Neural cell (in vitro differentiated cells): ENCODE measurements at regions not wholly inside any gene's neighbourhood (a gene's known extent, or its start where the extent isn't known, plus 50 kb on each side); places are given as distances from the start of the nearest gene placed in this dataset.

Source experiments
- H2AFZ ChIP-seq: fragments of 200-600, 300-800 bp; sonication (generic), shearing (Covaris generic); 2 replicates; pipeline ENCODE4 v1.6.0; 2014; ENCODE audit warnings: low read depth, mild to moderate bottlenecking, antibody characterized with exemption, low read length, moderate library complexity
- H3F3A ChIP-seq: fragments of 200-600 bp; shearing (Covaris generic); 2 replicates; pipeline ENCODE4 v1.6.1; 2016; ENCODE audit warnings: mild to moderate bottlenecking, moderate library complexity, mixed read lengths, antibody characterized with exemption, low read length; ENCODE audit not compliant: insufficient read depth, poor library complexity, severe bottlenecking
- H3K27ac ChIP-seq: fragments of 200-600, 300-800 bp; sonication (generic), shearing (Covaris generic); 2 replicates; pipeline ENCODE4 v1.5.1; 2014; ENCODE audit warnings: mild to moderate bottlenecking, low read length, moderate library complexity
- H3K27me3 ChIP-seq: fragments of 300-800, 200-600 bp; sonication (generic), shearing (Covaris generic); 2 replicates; pipeline ENCODE4 v1.6.0; 2014; ENCODE audit warnings: mild to moderate bottlenecking, low read depth, low read length, moderate library complexity; ENCODE audit not compliant: insufficient read depth
- H3K36me3 ChIP-seq: fragments of 300-800, 200-600 bp; sonication (generic), shearing (Covaris generic); 2 replicates; pipeline ENCODE4 v1.5.1; 2014; ENCODE audit warnings: mild to moderate bottlenecking, antibody characterized with exemption, low read length, moderate library complexity; ENCODE audit not compliant: insufficient read depth
- H3K4me2 ChIP-seq: fragments of 300-800, 200-600 bp; sonication (generic), shearing (Covaris generic); 2 replicates; pipeline ENCODE4 v1.6.0; 2014; ENCODE audit warnings: mild to moderate bottlenecking, low read length
- H3K4me3 ChIP-seq: fragments of 300-800, 200-600 bp; sonication (generic), shearing (Covaris generic); 2 replicates; pipeline ENCODE4 v1.5.1; 2014; ENCODE audit warnings: mild to moderate bottlenecking, low read length, moderate library complexity
- H3K79me2 ChIP-seq: fragments of 200-600 bp; shearing (Covaris generic); replicated peaks from 2 replicates; pipeline ENCODE4 v1.6.0; 2014; ENCODE audit warnings: mild to moderate bottlenecking, low read length, moderate library complexity; ENCODE audit not compliant: insufficient read depth
- H3K9ac ChIP-seq: fragments of 300-800, 200-600 bp; sonication (generic), shearing (Covaris generic); 2 replicates; pipeline ENCODE4 v1.6.1; 2016; ENCODE audit warnings: mild to moderate bottlenecking, low read length, mixed read lengths
- H3K9me2 ChIP-seq: fragments of 200-600 bp; shearing (Covaris generic); 2 replicates; pipeline ENCODE4 v1.6.1; 2016; ENCODE audit warnings: mild to moderate bottlenecking, low read length, mixed read lengths; ENCODE audit not compliant: insufficient read depth
- H3K9me3 ChIP-seq: fragments of 200-600, 300-800 bp; sonication (generic), shearing (Covaris generic); 2 replicates; pipeline ENCODE4 v1.6.1; 2016; ENCODE audit warnings: mild to moderate bottlenecking, mixed run types, low read length, moderate library complexity, mixed read lengths
- H4K20me1 ChIP-seq: fragments of 200-600 bp; shearing (Covaris generic); 2 replicates; pipeline ENCODE4 v1.6.1; 2016; ENCODE audit warnings: mild to moderate bottlenecking, mixed run types; ENCODE audit not compliant: insufficient read depth
- EP300 ChIP-seq: fragments of 450-650 bp; conservative IDR thresholded peaks from 2 replicates; pipeline ENCODE4 v1.6.1; 2014; ENCODE audit warnings: antibody characterized with exemption, mild to moderate bottlenecking, moderate library complexity; ENCODE audit not compliant: poor library complexity, severe bottlenecking
- EZH2 ChIP-seq: fragments of 200-600, 300-800 bp; shearing (Covaris generic), sonication (generic); IDR thresholded peaks from 2 replicates; pipeline ENCODE4 v1.6.1; 2014; ENCODE audit warnings: antibody characterized with exemption, low read length, borderline replicate concordance, mild to moderate bottlenecking; ENCODE audit not compliant: insufficient read depth, poor library complexity, severe bottlenecking
- MXI1 ChIP-seq: fragments of 450-650 bp; conservative IDR thresholded peaks from 2 replicates; pipeline ENCODE4 v1.6.1; 2014; ENCODE audit warnings: antibody characterized with exemption, mild to moderate bottlenecking; ENCODE audit not compliant: poor library complexity, severe bottlenecking
- POLR2AphosphoS5 ChIP-seq: IDR thresholded peaks from 2 replicates; pipeline ENCODE4 v1.6.1; 2012
- RAD21 ChIP-seq: fragments of 450-650 bp; conservative IDR thresholded peaks from 2 replicates; pipeline ENCODE4 v1.6.1; 2014; ENCODE audit warnings: antibody characterized with exemption, mild to moderate bottlenecking, moderate library complexity
- SMC3 ChIP-seq: fragments of 450-650 bp; conservative IDR thresholded peaks from 2 replicates; pipeline ENCODE4 v1.6.1; 2014; ENCODE audit warnings: antibody characterized with exemption, mild to moderate bottlenecking, moderate library complexity; ENCODE audit not compliant: poor library complexity
- TAF1 ChIP-seq: IDR thresholded peaks from 2 replicates; pipeline ENCODE4 v1.6.1; 2012; ENCODE audit warnings: low read depth
- TF ChIP-seq, protein P1 (sequence below): IDR thresholded peaks from 2 replicates; pipeline ENCODE4 v1.6.1; 2012; ENCODE audit warnings: borderline replicate concordance
- TF ChIP-seq, protein P2 (sequence below): fragments of 450-650 bp; IDR thresholded peaks from 2 replicates; pipeline ENCODE4 v1.5.1; 2014; ENCODE audit warnings: antibody characterized with exemption, mild to moderate bottlenecking, moderate library complexity; ENCODE audit not compliant: poor library complexity, severe bottlenecking

DNA sequence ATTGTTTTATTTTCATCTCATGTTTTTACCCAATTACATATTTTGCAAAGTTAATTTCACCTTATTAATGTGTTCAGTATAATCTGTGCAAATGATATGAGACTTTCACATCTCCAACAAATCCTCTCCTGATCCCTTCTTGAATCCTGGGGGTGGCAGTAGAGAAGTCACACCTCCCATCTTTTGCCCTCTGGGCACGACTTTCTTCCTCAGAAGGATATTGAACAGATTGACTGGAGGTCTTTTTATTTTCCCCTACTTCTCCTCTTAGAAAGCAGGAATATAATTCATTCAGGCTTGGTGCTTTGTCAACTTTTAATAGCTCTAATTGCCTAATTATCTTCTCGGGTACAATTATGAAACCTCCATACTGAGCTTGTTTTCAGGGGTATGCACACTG lies 1037.1 kb upstream of the NUDT12 start:
- Histone ChIP-seq H3K4me2 (no peak overlapping the region), H3K9me3 (peaks cover 5% of the 10 kb centered on the region), H3K79me2 (no peaks in the 10 kb centered on the region), H3K36me3 (no peaks in the 10 kb centered on the region), H4K20me1 (no peaks in the 10 kb centered on the region), H3F3A (no peaks in the 10 kb centered on the region), H3K9ac (no peak overlapping the region), H2AFZ (no peak overlapping the region), H3K27me3 (no peaks in the 10 kb centered on the region), H3K4me3 (no peak overlapping the region), H3K9me2 (no peaks in the 10 kb centered on the region), H3K27ac (no peak overlapping the region)
- TF ChIP-seq EP300, result no peak
- no peak for TF ChIP-seq TAF1
- TF ChIP-seq EZH2, result no peak
- TF ChIP-seq RAD21, result no peak
- TF ChIP-seq, protein P1, sequence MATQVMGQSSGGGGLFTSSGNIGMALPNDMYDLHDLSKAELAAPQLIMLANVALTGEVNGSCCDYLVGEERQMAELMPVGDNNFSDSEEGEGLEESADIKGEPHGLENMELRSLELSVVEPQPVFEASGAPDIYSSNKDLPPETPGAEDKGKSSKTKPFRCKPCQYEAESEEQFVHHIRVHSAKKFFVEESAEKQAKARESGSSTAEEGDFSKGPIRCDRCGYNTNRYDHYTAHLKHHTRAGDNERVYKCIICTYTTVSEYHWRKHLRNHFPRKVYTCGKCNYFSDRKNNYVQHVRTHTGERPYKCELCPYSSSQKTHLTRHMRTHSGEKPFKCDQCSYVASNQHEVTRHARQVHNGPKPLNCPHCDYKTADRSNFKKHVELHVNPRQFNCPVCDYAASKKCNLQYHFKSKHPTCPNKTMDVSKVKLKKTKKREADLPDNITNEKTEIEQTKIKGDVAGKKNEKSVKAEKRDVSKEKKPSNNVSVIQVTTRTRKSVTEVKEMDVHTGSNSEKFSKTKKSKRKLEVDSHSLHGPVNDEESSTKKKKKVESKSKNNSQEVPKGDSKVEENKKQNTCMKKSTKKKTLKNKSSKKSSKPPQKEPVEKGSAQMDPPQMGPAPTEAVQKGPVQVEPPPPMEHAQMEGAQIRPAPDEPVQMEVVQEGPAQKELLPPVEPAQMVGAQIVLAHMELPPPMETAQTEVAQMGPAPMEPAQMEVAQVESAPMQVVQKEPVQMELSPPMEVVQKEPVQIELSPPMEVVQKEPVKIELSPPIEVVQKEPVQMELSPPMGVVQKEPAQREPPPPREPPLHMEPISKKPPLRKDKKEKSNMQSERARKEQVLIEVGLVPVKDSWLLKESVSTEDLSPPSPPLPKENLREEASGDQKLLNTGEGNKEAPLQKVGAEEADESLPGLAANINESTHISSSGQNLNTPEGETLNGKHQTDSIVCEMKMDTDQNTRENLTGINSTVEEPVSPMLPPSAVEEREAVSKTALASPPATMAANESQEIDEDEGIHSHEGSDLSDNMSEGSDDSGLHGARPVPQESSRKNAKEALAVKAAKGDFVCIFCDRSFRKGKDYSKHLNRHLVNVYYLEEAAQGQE, result no peak
- TF ChIP-seq, protein P2, sequence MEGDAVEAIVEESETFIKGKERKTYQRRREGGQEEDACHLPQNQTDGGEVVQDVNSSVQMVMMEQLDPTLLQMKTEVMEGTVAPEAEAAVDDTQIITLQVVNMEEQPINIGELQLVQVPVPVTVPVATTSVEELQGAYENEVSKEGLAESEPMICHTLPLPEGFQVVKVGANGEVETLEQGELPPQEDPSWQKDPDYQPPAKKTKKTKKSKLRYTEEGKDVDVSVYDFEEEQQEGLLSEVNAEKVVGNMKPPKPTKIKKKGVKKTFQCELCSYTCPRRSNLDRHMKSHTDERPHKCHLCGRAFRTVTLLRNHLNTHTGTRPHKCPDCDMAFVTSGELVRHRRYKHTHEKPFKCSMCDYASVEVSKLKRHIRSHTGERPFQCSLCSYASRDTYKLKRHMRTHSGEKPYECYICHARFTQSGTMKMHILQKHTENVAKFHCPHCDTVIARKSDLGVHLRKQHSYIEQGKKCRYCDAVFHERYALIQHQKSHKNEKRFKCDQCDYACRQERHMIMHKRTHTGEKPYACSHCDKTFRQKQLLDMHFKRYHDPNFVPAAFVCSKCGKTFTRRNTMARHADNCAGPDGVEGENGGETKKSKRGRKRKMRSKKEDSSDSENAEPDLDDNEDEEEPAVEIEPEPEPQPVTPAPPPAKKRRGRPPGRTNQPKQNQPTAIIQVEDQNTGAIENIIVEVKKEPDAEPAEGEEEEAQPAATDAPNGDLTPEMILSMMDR, result no peak
- TF ChIP-seq MXI1, result no peak
- TF ChIP-seq POLR2AphosphoS5, result no peak
- TF ChIP-seq SMC3, result no peak

DNA sequence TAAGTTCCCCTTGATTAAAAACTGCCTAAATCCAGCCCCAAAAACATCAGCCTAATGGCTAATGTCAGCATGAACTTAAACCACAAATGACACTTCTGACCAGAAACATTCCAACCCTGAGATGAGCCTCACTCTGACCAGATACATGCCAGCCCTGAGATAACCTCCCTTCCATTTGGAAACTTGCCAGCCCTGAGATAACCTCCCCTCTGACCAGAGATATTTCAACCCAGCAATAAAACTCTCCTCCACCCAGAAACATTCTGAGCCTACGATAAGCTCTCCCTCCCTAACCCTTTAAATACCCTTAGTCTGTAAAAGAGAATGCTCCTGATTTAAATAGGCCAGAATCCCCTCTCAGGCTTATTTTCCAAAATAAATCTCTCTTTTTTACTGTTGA lies 1035.7 kb upstream of the NUDT12 start:
- no peaks in the 10 kb centered on the region for H3K36me3 ChIP-seq
- H3K9me3 ChIP-seq, result peaks cover 5% of the 10 kb centered on the region
- no peaks in the 10 kb centered on the region for H3F3A ChIP-seq
- H3K9ac ChIP-seq, result no peak overlapping the region
- H4K20me1 ChIP-seq, result no peaks in the 10 kb centered on the region
- no peak overlapping the region for H3K27ac ChIP-seq
- no peak for TF ChIP-seq MXI1
- TF ChIP-seq TAF1, result no peak
- TF ChIP-seq SMC3, result no peak
- H2AFZ ChIP-seq, result no peak overlapping the region
- H3K9me2 ChIP-seq, result no peaks in the 10 kb centered on the region
- no peaks in the 10 kb centered on the region for H3K79me2 ChIP-seq
- H3K4me2 ChIP-seq, result no peak overlapping the region
- no peaks in the 10 kb centered on the region for H3K27me3 ChIP-seq
- H3K4me3 ChIP-seq, result no peak overlapping the region

DNA sequence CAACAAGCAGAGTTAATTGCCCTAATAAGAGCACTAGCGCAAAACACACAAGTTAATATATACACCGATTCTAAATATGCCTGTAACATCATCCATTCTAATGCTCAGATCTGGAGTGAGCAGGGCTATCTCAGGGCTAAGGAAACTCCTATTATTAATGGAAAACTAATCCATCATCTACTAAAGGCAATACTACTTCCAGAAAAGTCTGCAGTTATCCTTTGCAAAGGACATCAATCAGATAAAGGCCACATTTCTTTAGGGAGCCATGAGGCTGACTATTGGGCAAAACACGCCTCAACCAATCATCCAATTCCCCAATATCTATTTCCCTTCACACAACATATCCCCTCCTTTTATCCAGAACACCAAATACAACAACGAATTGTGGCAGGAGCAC lies 1032.3 kb upstream of the NUDT12 start:
- Histone ChIP-seq H2AFZ (no peak overlapping the region), H3K27ac (no peak overlapping the region), H3K9me2 (no peaks in the 10 kb centered on the region), H3K9ac (no peak overlapping the region), H3K4me2 (no peak overlapping the region), H3F3A (no peaks in the 10 kb centered on the region), H3K9me3 (peaks cover 5% of the 10 kb centered on the region), H3K4me3 (no peak overlapping the region), H3K79me2 (no peaks in the 10 kb centered on the region), H4K20me1 (no peaks in the 10 kb centered on the region), H3K36me3 (no peaks in the 10 kb centered on the region), H3K27me3 (no peaks in the 10 kb centered on the region)
- TF ChIP-seq SMC3 (no peak), EZH2 (no peak), MXI1 (no peak), RAD21 (no peak), TAF1 (no peak), EP300 (no peak), POLR2AphosphoS5 (no peak)
- TF ChIP-seq, protein P1, result no peak
- TF ChIP-seq, protein P2, result no peak
